Mucosa of rectum (tissue), 2 donors: ENCODE measurements at regions not wholly inside any gene's neighbourhood (a gene's known extent, or its start where the extent isn't known, plus 50 kb on each side); places are given as distances from the start of the nearest gene placed in this dataset.
A peak's percentile ranks its signal among the peaks of the same experiment; 100 is the strongest.

Source experiments
- H3K27ac ChIP-seq, 2 donors: one replicate each; pipeline ENCODE4 v1.7.0; 2013; ENCODE audit warnings: inconsistent platforms in 2 of 2, low read depth in 2 of 2, low read length in 2 of 2
- H3K27me3 ChIP-seq, 2 donors: one replicate each; pipeline ENCODE4 v1.7.0; 2013; ENCODE audit warnings: low read length in 2 of 2; ENCODE audit not compliant: control insufficient read depth in 2 of 2, insufficient read depth in 2 of 2
- H3K36me3 ChIP-seq, 2 donors: one replicate each; pipeline ENCODE4 v1.7.0; 2013; ENCODE audit warnings: low read length in 2 of 2; ENCODE audit not compliant: control insufficient read depth in 2 of 2, insufficient read depth in 2 of 2
- H3K4me1 ChIP-seq, 2 donors: one replicate each; pipeline ENCODE4 v1.7.0; 2013; ENCODE audit warnings: low read length in 2 of 2, mild to moderate bottlenecking in 1 of 2; ENCODE audit not compliant: control insufficient read depth in 2 of 2, insufficient read depth in 2 of 2
- H3K4me3 ChIP-seq, 2 donors: one replicate each; pipeline ENCODE4 v1.7.0; 2013; ENCODE audit warnings: low read length in 2 of 2
- H3K9ac ChIP-seq, 2 donors: one replicate each; pipeline ENCODE4 v1.7.0; 2013; ENCODE audit warnings: low read length in 2 of 2, low read depth in 1 of 2, mild to moderate bottlenecking in 1 of 2
- H3K9me3 ChIP-seq, 2 donors: one replicate each; pipeline ENCODE4 v1.7.0; 2013; ENCODE audit warnings: low read length in 2 of 2; ENCODE audit not compliant: control insufficient read depth in 2 of 2
- donor health status: healthy.
- donor health status: Normal muscosa, but diverticular disease.

GRCh38 chr10:3016016-3016415 lies 51.3 kb upstream of the PFKP start:
- no peak overlapping the region for H3K9ac ChIP-seq
- H3K27ac ChIP-seq, result no peak overlapping the region
- H3K9me3 ChIP-seq, result no peaks in the 10 kb centered on the region
- H3K4me1 ChIP-seq, result peaks cover 0 to 8% of the 10 kb centered on the region in 2 donors
- no peak overlapping the region for H3K4me3 ChIP-seq
- H3K36me3 ChIP-seq, result no peaks in the 10 kb centered on the region
- peaks cover 0 to 2% of the 10 kb centered on the region in 2 donors for H3K27me3 ChIP-seq

GRCh38 chr10:3014968-3015367 lies 52.4 kb upstream of the PFKP start:
- peaks cover 0 to 2% of the 10 kb centered on the region in 2 donors for H3K27me3 ChIP-seq

GRCh38 chr10:3012223-3012622 lies 55.1 kb upstream of the PFKP start:
- no peak overlapping the region for H3K4me3 ChIP-seq
- H3K27me3 ChIP-seq, result peaks cover 0 to 2% of the 10 kb centered on the region in 2 donors
- H3K27ac ChIP-seq, result no peak overlapping the region
- no peak overlapping the region for H3K9ac ChIP-seq
- H3K36me3 ChIP-seq, result no peaks in the 10 kb centered on the region
- no peaks in the 10 kb centered on the region for H3K9me3 ChIP-seq
- peaks cover 0 to 8% of the 10 kb centered on the region in 2 donors for H3K4me1 ChIP-seq

More at GRCh38 chr10:3014968-3015367, 52.4 kb upstream of the PFKP start:
- peaks cover 0 to 8% of the 10 kb centered on the region in 2 donors for H3K4me1 ChIP-seq
- H3K9ac ChIP-seq, result no peak overlapping the region
- H3K9me3 ChIP-seq, result no peaks in the 10 kb centered on the region
- no peaks in the 10 kb centered on the region for H3K36me3 ChIP-seq
- H3K4me3 ChIP-seq, result peak overlapping the region in 1 of 2 donors; percentile 32
- H3K27ac ChIP-seq, result no peak overlapping the region

- Histone ChIP-seq H3K27ac (no peak overlapping the region), H3K36me3 (no peaks in the 10 kb centered on the region), H3K27me3 (peaks cover 0 to 2% of the 10 kb centered on the region in 2 donors), H3K4me1 (peaks cover 0 to 8% of the 10 kb centered on the region in 2 donors), H3K4me3 (no peak overlapping the region), H3K9me3 (no peaks in the 10 kb centered on the region), H3K9ac (no peak overlapping the region)
These were observed 56.4 kb upstream of the PFKP start for GRCh38 chr10:3010816-3011460.

GRCh38 chr10:3010334-3010733 lies 57.0 kb upstream of the PFKP start:
- no peak overlapping the region for H3K9ac ChIP-seq
- no peak overlapping the region for H3K27ac ChIP-seq
- peaks cover 0 to 2% of the 10 kb centered on the region in 2 donors for H3K27me3 ChIP-seq
- H3K36me3 ChIP-seq, result no peaks in the 10 kb centered on the region
- H3K4me1 ChIP-seq, result peaks cover 0 to 7% of the 10 kb centered on the region in 2 donors
- H3K4me3 ChIP-seq, result no peak overlapping the region
- no peaks in the 10 kb centered on the region for H3K9me3 ChIP-seq

GRCh38 chr10:3009341-3009740 lies 58.0 kb upstream of the PFKP start:
- Histone ChIP-seq H3K4me3 (no peak overlapping the region), H3K27me3 (peaks cover 0 to 2% of the 10 kb centered on the region in 2 donors), H3K27ac (no peak overlapping the region)

GRCh38 chr10:3008518-3009195 lies 58.7 kb upstream of the PFKP start:
- no peak overlapping the region for H3K9ac ChIP-seq
- no peaks in the 10 kb centered on the region for H3K27me3 ChIP-seq
- no peak overlapping the region for H3K27ac ChIP-seq
- no peak overlapping the region for H3K4me3 ChIP-seq
- no peaks in the 10 kb centered on the region for H3K36me3 ChIP-seq
- no peaks in the 10 kb centered on the region for H3K4me1 ChIP-seq
- H3K9me3 ChIP-seq, result no peaks in the 10 kb centered on the region

More at GRCh38 chr10:3009341-3009740, 58.0 kb upstream of the PFKP start:
- H3K9me3 ChIP-seq, result no peaks in the 10 kb centered on the region
- H3K4me1 ChIP-seq, result no peaks in the 10 kb centered on the region
- no peaks in the 10 kb centered on the region for H3K36me3 ChIP-seq
- no peak overlapping the region for H3K9ac ChIP-seq

GRCh38 chr10:3006607-3007006 lies 60.7 kb upstream of the PFKP start:
- Histone ChIP-seq H3K9ac (no peak overlapping the region), H3K27ac (no peak overlapping the region), H3K27me3 (no peaks in the 10 kb centered on the region), H3K4me3 (no peak overlapping the region), H3K9me3 (no peaks in the 10 kb centered on the region), H3K4me1 (no peaks in the 10 kb centered on the region), H3K36me3 (no peaks in the 10 kb centered on the region)

GRCh38 chr10:3006093-3006492 lies 61.3 kb upstream of the PFKP start:
- no peaks in the 10 kb centered on the region for H3K27me3 ChIP-seq
- H3K36me3 ChIP-seq, result no peaks in the 10 kb centered on the region
- H3K9ac ChIP-seq, result no peak overlapping the region
- H3K27ac ChIP-seq, result no peak overlapping the region
- H3K4me1 ChIP-seq, result no peaks in the 10 kb centered on the region
- no peak overlapping the region for H3K4me3 ChIP-seq
- H3K9me3 ChIP-seq, result no peaks in the 10 kb centered on the region

- Histone ChIP-seq H3K27ac (no peak overlapping the region), H3K36me3 (no peaks in the 10 kb centered on the region), H3K27me3 (no peaks in the 10 kb centered on the region), H3K4me3 (no peak overlapping the region), H3K4me1 (no peaks in the 10 kb centered on the region), H3K9me3 (no peaks in the 10 kb centered on the region), H3K9ac (no peak overlapping the region)
These were observed 65.0 kb upstream of the PFKP start for GRCh38 chr10:3002304-3002703.
